ENCODE measurements at regions not wholly inside any gene's neighbourhood (a gene's known extent, or its start where the extent isn't known, plus 50 kb on each side); places are given as distances from the start of the nearest gene placed in this dataset.

DNA sequence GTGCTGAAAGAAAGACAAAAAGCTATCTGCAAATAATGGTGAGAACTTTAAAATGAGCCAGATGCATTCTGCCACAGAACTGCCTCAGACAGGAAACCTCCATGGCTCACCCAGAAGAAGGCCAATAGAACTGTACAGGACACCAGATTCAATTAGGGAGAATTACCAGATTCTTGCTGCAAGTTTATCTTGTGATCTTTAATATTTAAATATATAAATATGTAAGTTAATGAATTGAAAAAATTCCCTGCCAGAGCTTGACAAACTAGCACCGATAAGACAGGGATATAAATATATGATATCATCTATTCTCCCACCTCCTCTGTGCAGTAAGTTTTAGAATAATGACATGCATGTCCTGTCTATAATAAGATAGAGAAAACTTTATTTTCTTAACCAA lies 252.8 kb downstream of the PLK2 start:
- POLR2A ChIA-PET: no interaction called here
- DNase-seq (ENCODE audit: extremely low spot score): no peak
- CTCF ChIA-PET: no interaction called here
- TF ChIP-seq LEF1 (IDR thresholded peaks at IDR 0.05; ENCODE audit: borderline replicate concordance) (no peak), HDGF (IDR thresholded peaks at IDR 0.05; ENCODE audit: borderline replicate concordance) (no peak), FOXK2 (IDR thresholded peaks at IDR 0.05) (no peak), SP1 (IDR thresholded peaks at IDR 0.05) (no peak), CTBP1 (IDR thresholded peaks at IDR 0.05; ENCODE audit: borderline replicate concordance) (no peak), FOXM1 (IDR thresholded peaks at IDR 0.05; ENCODE audit: borderline replicate concordance) (no peak), TARDBP (IDR thresholded peaks at IDR 0.05) (no peak), SUZ12 (IDR thresholded peaks at IDR 0.05) (no peak), FOXA1 (IDR thresholded peaks at IDR 0.05) (no peak), ZNF384 (IDR thresholded peaks at IDR 0.05) (no peak), ELF4 (IDR thresholded peaks at IDR 0.05) (no peak), L3MBTL2 (conservative IDR thresholded peaks at IDR 0.05) (no peak), BHLHE40 (IDR thresholded peaks at IDR 0.05; ENCODE audit: borderline replicate concordance) (no peak), ARNT (IDR thresholded peaks at IDR 0.05) (no peak), NFRKB (IDR thresholded peaks at IDR 0.05) (no peak)
- TF ChIP-seq, protein P1, sequence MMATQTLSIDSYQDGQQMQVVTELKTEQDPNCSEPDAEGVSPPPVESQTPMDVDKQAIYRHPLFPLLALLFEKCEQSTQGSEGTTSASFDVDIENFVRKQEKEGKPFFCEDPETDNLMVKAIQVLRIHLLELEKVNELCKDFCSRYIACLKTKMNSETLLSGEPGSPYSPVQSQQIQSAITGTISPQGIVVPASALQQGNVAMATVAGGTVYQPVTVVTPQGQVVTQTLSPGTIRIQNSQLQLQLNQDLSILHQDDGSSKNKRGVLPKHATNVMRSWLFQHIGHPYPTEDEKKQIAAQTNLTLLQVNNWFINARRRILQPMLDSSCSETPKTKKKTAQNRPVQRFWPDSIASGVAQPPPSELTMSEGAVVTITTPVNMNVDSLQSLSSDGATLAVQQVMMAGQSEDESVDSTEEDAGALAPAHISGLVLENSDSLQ (IDR thresholded peaks at IDR 0.05): no peak

- ChIA-PET POLR2A (no interaction called here), CTCF (no interaction called here)
- TF ChIP-seq NFRKB (IDR thresholded peaks at IDR 0.05): no peak
- no peak for TF ChIP-seq FOXA1 (IDR thresholded peaks at IDR 0.05)
- TF ChIP-seq, protein P1 (IDR thresholded peaks at IDR 0.05): no peak
- TF ChIP-seq SP1 (IDR thresholded peaks at IDR 0.05): no peak
- TF ChIP-seq ELF4 (IDR thresholded peaks at IDR 0.05): no peak
- no peak for TF ChIP-seq ARNT (IDR thresholded peaks at IDR 0.05)
- TF ChIP-seq CTBP1 (IDR thresholded peaks at IDR 0.05; ENCODE audit: borderline replicate concordance): no peak
- TF ChIP-seq L3MBTL2 (conservative IDR thresholded peaks at IDR 0.05): no peak
- no peak for TF ChIP-seq FOXK2 (IDR thresholded peaks at IDR 0.05)
- no peak for TF ChIP-seq FOXM1 (IDR thresholded peaks at IDR 0.05; ENCODE audit: borderline replicate concordance)
- TF ChIP-seq ZNF384 (IDR thresholded peaks at IDR 0.05): no peak
- TF ChIP-seq BHLHE40 (IDR thresholded peaks at IDR 0.05; ENCODE audit: borderline replicate concordance): no peak
- no peak for TF ChIP-seq HDGF (IDR thresholded peaks at IDR 0.05; ENCODE audit: borderline replicate concordance)
- TF ChIP-seq TARDBP (IDR thresholded peaks at IDR 0.05): no peak
- no peak for TF ChIP-seq LEF1 (IDR thresholded peaks at IDR 0.05; ENCODE audit: borderline replicate concordance)
- no peak for TF ChIP-seq SUZ12 (IDR thresholded peaks at IDR 0.05)
- no peak for DNase-seq (ENCODE audit: extremely low spot score)
Measured at GRCh38 chr5:58204966-58205365, 254.9 kb downstream of the PLK2 start.

DNA sequence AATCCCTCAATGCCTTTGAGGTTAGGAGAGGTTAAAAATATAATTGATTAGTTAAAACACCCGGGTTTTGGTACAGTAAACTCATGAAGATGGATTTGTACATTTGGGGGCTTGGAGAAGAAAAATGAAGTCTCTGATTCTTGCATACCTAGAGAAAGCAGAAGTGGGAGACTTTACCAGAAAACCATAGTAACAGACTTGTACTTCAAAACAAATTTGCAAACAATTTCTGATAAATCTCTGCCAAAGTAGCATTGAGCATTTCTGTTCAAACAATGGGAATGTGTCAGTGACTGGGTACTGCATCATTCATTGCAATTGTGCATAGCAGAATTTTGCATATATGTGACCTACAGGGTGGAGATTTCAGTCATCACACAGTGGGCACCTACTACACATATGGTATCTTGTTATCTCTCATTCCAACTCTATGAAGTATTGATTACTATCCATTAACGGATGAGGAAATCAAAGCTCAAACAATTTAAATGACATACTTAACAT lies 256.9 kb downstream of the PLK2 start:
- TF ChIP-seq FOXM1 (IDR thresholded peaks at IDR 0.05; ENCODE audit: borderline replicate concordance): no peak
- CTCF ChIA-PET: no interaction called here
- POLR2A ChIA-PET: no interaction called here
- DNase-seq (ENCODE audit: extremely low spot score): no peak

- no peak for DNase-seq (ENCODE audit: extremely low spot score)
- ChIA-PET POLR2A (no interaction called here), CTCF (interaction anchor here (0.6 kb wide), 1 partner anchor 11 kb away, joined by 3 read pairs; no protein-coding TSS in a partner anchor)
- TF ChIP-seq LEF1 (IDR thresholded peaks at IDR 0.05; ENCODE audit: borderline replicate concordance) (no peak), SUZ12 (IDR thresholded peaks at IDR 0.05) (no peak), FOXM1 (IDR thresholded peaks at IDR 0.05; ENCODE audit: borderline replicate concordance) (no peak), L3MBTL2 (conservative IDR thresholded peaks at IDR 0.05) (no peak), SP1 (IDR thresholded peaks at IDR 0.05) (no peak), HDGF (IDR thresholded peaks at IDR 0.05; ENCODE audit: borderline replicate concordance) (no peak), FOXK2 (IDR thresholded peaks at IDR 0.05) (no peak), ARNT (IDR thresholded peaks at IDR 0.05) (no peak)
- TF ChIP-seq, protein P1 (IDR thresholded peaks at IDR 0.05): no peak
Measured at GRCh38 chr5:58201922-58202648, 257.8 kb downstream of the PLK2 start.

GRCh38 chr5:58200451-58200850 lies 259.4 kb downstream of the PLK2 start:
- POLR2A ChIA-PET: no interaction called here
- no peak for TF ChIP-seq FOXM1 (IDR thresholded peaks at IDR 0.05; ENCODE audit: borderline replicate concordance)
- no peak for TF ChIP-seq HDGF (IDR thresholded peaks at IDR 0.05; ENCODE audit: borderline replicate concordance)
- no peak for DNase-seq (ENCODE audit: extremely low spot score)
- CTCF ChIA-PET: no interaction called here

DNA sequence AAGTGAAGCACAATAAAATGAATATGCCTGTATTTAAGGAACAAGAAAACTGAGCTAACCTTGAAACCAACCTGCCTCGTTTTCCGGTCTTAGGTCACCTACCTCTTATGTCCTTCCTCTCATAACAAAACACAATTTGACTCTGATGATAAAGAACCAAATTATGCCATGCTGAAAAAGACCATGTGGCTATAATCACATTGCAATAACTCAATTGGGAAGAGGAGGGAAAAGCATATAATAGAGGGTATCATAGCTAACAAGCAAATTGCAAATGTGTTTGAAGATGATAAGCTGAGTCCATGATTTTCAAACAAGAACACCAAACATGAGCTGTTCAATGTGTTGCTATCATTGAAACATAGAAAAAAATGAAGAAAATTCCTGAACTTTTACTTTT lies 260.8 kb downstream of the PLK2 start:
- DNase-seq (ENCODE audit: extremely low spot score): no peak
- ChIA-PET POLR2A (no interaction called here), CTCF (no interaction called here)
- no peak for TF ChIP-seq FOXK2 (IDR thresholded peaks at IDR 0.05)
- TF ChIP-seq, protein P1 (IDR thresholded peaks at IDR 0.05): no peak
- no peak for TF ChIP-seq TARDBP (IDR thresholded peaks at IDR 0.05)
- TF ChIP-seq SP1 (IDR thresholded peaks at IDR 0.05): no peak
- TF ChIP-seq SUZ12 (IDR thresholded peaks at IDR 0.05): no peak
- TF ChIP-seq CTBP1 (IDR thresholded peaks at IDR 0.05; ENCODE audit: borderline replicate concordance): no peak
- TF ChIP-seq LEF1 (IDR thresholded peaks at IDR 0.05; ENCODE audit: borderline replicate concordance): no peak
- no peak for TF ChIP-seq HDGF (IDR thresholded peaks at IDR 0.05; ENCODE audit: borderline replicate concordance)
- no peak for TF ChIP-seq FOXA1 (IDR thresholded peaks at IDR 0.05)
- TF ChIP-seq BHLHE40 (IDR thresholded peaks at IDR 0.05; ENCODE audit: borderline replicate concordance): no peak
- no peak for TF ChIP-seq ZNF384 (IDR thresholded peaks at IDR 0.05)
- no peak for TF ChIP-seq FOXM1 (IDR thresholded peaks at IDR 0.05; ENCODE audit: borderline replicate concordance)
- no peak for TF ChIP-seq L3MBTL2 (conservative IDR thresholded peaks at IDR 0.05)
- TF ChIP-seq ARNT (IDR thresholded peaks at IDR 0.05): no peak
- no peak for TF ChIP-seq NFRKB (IDR thresholded peaks at IDR 0.05)
- TF ChIP-seq ELF4 (IDR thresholded peaks at IDR 0.05): no peak
